ENCODE measurements at regions not wholly inside any gene's neighbourhood (a gene's known extent, or its start where the extent isn't known, plus 50 kb on each side); places are given as distances from the start of the nearest gene placed in this dataset.
"Not testable (repeated sequence)": the region's sequence is repeated elsewhere in the genome, so short reads cannot be mapped to it uniquely, and the experiment has no call there.

DNA sequence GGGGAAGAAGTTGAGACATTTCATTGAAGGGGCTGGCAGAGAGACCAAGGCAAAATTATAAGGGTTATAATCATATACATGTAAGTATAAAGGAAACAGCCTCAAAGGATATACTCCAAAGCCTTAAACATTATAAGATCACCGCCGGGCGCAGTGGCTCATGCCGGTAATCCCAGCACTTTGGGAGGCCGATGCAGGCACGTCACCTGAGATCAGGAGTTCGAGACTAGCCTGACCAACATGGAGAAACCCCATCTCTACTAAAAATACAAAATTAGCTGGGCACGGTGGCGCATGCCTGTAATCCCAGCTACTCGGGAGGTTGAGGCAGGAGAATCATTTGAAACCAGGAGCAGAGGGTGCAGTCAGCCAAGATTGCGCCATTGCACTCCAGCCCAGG is 1227.0 kb upstream of the NRXN1 start:
- TF ChIP-seq, protein P1, sequence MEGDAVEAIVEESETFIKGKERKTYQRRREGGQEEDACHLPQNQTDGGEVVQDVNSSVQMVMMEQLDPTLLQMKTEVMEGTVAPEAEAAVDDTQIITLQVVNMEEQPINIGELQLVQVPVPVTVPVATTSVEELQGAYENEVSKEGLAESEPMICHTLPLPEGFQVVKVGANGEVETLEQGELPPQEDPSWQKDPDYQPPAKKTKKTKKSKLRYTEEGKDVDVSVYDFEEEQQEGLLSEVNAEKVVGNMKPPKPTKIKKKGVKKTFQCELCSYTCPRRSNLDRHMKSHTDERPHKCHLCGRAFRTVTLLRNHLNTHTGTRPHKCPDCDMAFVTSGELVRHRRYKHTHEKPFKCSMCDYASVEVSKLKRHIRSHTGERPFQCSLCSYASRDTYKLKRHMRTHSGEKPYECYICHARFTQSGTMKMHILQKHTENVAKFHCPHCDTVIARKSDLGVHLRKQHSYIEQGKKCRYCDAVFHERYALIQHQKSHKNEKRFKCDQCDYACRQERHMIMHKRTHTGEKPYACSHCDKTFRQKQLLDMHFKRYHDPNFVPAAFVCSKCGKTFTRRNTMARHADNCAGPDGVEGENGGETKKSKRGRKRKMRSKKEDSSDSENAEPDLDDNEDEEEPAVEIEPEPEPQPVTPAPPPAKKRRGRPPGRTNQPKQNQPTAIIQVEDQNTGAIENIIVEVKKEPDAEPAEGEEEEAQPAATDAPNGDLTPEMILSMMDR (IDR thresholded peaks at IDR 0.05): not testable (repeated sequence)
- TF ChIP-seq POLR2A (IDR thresholded peaks at IDR 0.05): not testable (repeated sequence)

Measured in Peyer's patch (tissue), 4 donors.